Heart left ventricle (tissue), 13 donors: ENCODE measurements at regions not wholly inside any gene's neighbourhood (a gene's known extent, or its start where the extent isn't known, plus 50 kb on each side); places are given as distances from the start of the nearest gene placed in this dataset.

Experiments
- CTCF ChIP-seq, 12 donors: fragments of 200-600 bp; sonication (generic) in 4 of 12; IDR thresholded peaks; one replicate each; pipeline versions ENCODE4 v1.5.0 to v1.8.0; 2018 to 2022; ENCODE audit warnings: antibody characterized with exemption in 12 of 12, mild to moderate bottlenecking in 5 of 12
- POLR2A ChIP-seq, 2 donors: fragments of 450-650 bp; IDR thresholded peaks; one replicate each; pipeline ENCODE4 v1.6.1; 2017; ENCODE audit warnings: antibody characterized with exemption in 2 of 2, mild to moderate bottlenecking in 2 of 2, moderate library complexity in 2 of 2
- donor health status: ischemic (EF 13 %, LVEDD 7.1; RV severe dilation, severe dysfunction).
- donor health status: DM: no; HTN: yes; CAD: no.
- donor health status: DM: no; HTN: no; CAD: no.
- donor health status: ischemic (EF 25% LVEDD 6.9; RV normal size, moderate dysfunction).
- donor health status: ischemic (EF 25% LVEDD 5.7; RV mildly dilated, moderate dysfunction).
- donor health status: ischemic (EF 35%, LVEDD 5.7; RV mildly dilated, moderate dysfunction).
- donor health status: nonischemic (EF 11% LVEDD 7.7; RV severe dilation, severe dysfunction).
- donor health status: DM: yes; HTN: yes; CAD: no.
- donor health status: PGD.
- donor health status: ischemic (EF 29% LVEDD 5.4; RV normal size, mild dysfunction).
- donor health status: nonischemic (EF 23%, LVEDD 6.1; RV moderate dilation, normal function).

GRCh38 chr18:45228796-45229388 is 386.4 kb upstream of the SLC14A2 start:
- TF ChIP-seq CTCF (IDR thresholded peaks at IDR 0.05) (no peak), POLR2A (IDR thresholded peaks at IDR 0.05) (no peak)
